ENCODE measurements at regions not wholly inside any gene's neighbourhood (a gene's known extent, or its start where the extent isn't known, plus 50 kb on each side); places are given as distances from the start of the nearest gene placed in this dataset.

DNA sequence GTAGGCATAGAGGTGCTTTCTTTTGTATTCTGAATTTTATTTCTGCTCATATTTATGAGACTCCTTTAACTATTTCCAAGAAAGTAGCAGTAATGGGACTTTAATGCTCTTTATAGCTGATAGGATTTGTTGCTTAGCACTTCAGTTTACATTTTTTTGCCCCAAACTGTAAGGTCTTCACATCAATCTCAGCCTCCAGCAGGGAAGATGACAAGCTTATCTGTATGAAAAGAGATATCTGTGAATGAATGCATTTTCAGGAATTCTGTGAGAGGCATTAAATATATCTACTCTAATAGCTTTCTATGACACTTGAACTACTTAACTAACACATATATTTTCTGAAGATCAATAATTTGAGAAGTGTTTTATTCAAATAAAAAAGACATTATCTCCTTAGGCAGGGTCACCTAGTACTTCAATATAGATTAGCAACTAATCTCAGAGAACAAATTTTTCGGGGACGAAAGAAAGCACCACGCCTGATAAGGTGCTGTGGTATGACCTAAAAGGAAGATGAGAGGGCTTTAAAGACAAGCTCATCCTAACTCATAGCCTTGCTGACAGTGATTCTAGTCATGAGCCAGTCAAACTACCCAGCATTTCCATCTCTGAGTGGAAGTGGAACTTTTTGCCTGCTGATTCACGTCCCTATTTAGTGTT, 766.1 kb upstream of the CNTNAP5 start:
- DNase-seq (ENCODE audit: insufficient read length, low spot score), result no peak
- no peak for FAIRE-seq

DNA sequence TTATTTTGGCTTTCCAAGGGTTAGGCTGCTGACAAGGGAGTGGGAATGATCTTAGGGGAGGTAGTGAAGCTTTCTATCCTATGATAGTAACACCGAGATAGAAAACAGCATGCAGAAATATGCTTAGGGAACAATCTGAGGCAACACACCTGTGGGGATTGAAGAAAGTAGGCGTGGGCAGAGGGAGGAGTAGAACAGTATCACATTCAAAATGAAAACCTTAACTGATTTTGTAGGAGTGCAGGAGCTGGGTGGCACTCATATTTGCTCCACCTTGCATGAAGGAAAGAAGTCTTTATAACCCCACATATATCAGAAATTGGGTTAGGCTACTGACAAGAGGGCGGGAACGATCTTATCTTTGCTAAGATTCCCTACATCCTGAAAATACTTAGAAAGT, 762.2 kb upstream of the CNTNAP5 start:
- DNase-seq (ENCODE audit: insufficient read length, low spot score) (no peak), FAIRE-seq (no peak)

DNA sequence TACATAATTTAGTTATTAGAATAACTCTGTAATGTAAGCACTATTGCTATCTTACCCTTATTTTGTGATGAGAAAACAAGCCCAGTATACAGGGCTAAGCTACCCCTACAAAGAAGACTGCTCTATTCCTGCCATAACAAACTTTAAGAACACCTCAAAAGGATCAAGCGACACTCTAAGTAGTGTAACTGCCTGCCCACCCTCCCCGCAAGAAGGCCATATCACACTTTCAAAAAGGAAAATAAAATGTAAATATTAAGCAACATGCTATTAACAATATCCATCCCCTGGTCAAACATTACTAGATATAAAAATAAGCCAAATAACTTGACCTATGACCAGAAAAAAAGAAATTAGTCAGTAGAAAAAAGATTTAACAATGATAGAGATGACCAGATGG, 741.7 kb upstream of the CNTNAP5 start:
- FAIRE-seq (no peak), DNase-seq (ENCODE audit: insufficient read length, low spot score) (no peak)

DNA sequence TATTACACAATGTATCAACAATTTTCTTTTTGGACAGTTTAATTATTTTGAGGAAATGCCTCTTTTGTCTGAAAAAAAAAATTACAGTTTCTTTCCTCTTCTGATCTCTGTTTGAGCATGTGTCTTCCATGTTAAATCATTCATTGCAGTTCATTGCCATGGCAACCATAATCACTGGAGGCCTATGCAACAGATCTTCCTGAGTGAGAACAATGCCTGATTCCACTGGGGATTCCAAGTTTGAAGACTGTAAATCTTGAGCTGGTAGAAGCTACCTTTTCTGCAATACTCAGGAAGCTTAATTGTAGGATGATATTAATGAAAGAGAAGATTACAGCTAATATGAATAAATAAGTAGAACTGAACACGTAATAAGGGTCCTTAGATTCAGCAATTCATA, 721.4 kb upstream of the CNTNAP5 start:
- FAIRE-seq (no peak), DNase-seq (ENCODE audit: insufficient read length, low spot score) (no peak)
